ENCODE measurements at regions not wholly inside any gene's neighbourhood (a gene's known extent, or its start where the extent isn't known, plus 50 kb on each side); places are given as distances from the start of the nearest gene placed in this dataset.

GRCh38 chr5:155104441-155104840 lies 90.9 kb downstream of the KIF4B start:
- no peak for TF ChIP-seq POLR2AphosphoS5 (IDR thresholded peaks at IDR 0.05; ENCODE audit: low read depth, low read length)
- TF ChIP-seq REST (IDR thresholded peaks at IDR 0.05; ENCODE audit: insufficient read depth in 1 of 2, low read depth in 2 of 2, low read length in 2 of 2) = no peak
